ENCODE measurements at regions not wholly inside any gene's neighbourhood (a gene's known extent, or its start where the extent isn't known, plus 50 kb on each side); places are given as distances from the start of the nearest gene placed in this dataset.

DNA sequence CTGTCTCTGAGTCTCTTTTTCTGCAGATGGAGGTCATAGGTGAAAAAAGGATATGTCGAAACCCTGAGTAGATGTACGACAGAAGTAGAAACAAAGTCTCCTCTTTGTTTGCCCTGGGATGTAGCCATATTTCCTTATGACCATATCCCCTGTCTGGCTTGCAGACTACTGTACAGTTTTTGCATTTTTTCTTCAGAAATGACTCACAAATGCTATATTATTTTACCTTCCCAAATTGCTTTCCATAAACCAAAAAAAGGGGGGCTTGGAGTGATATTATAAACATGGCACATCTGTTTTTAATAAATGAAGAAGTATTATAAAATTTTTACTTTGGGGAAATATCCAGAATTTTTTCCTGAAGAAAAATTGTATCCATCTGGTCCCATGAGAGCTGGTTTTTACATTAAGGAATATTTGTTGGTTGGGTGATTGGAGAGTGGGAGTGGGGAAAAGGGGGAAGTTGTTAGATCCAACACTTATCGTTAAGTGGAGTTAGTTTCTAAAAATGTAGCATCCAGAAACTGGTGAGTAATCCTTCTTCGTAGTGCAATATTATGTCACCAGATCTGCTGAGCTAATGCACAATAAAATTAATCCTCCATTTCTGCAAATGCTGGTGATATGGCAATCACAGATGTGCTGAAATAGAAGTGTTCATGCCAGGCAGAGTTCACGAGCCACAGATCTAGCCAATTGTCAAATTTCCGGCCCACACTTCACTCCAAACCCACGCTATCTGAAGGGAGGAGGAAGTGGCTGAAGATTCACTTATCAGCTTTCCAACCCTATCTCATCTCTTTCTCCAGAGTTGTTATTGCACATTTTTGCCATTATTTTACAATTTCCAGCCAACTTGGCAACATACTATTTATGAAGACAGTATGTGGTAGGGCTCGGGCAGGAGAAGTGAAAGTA is 313.6 kb upstream of the ATP11B start:
- H3K4me3 Mint-ChIP-seq, result no peak overlapping the region
- H3K9me3 Mint-ChIP-seq, result no peaks in the 10 kb centered on the region
- DNase-seq, result no peak
- H3K27me3 Mint-ChIP-seq, result no peaks in the 10 kb centered on the region
- ChIA-PET POLR2A (no interaction called here), CTCF (no interaction called here)
- no peaks in the 10 kb centered on the region for H3K4me1 Mint-ChIP-seq
- no peaks in the 10 kb centered on the region for H3K36me3 Mint-ChIP-seq (ENCODE audit: low read depth)
- H3K27ac Mint-ChIP-seq, result no peak overlapping the region

GRCh38 chr3:182482705-182483104 is 310.6 kb upstream of the ATP11B start:
- ChIA-PET POLR2A (no interaction called here), CTCF (no interaction called here)
- no peak for DNase-seq

GRCh38 chr3:182484682-182485081 is 308.6 kb upstream of the ATP11B start:
- Mint-ChIP-seq H3K36me3 (ENCODE audit: low read depth) (no peaks in the 10 kb centered on the region), H3K27me3 (no peaks in the 10 kb centered on the region), H3K9me3 (no peaks in the 10 kb centered on the region), H3K4me3 (no peak overlapping the region), H3K27ac (no peak overlapping the region), H3K4me1 (no peaks in the 10 kb centered on the region)
- ChIA-PET POLR2A (no interaction called here), CTCF (no interaction called here)
- DNase-seq, result no peak

More at GRCh38 chr3:182482705-182483104, 310.6 kb upstream of the ATP11B start:
- no peak overlapping the region for H3K4me3 Mint-ChIP-seq
- H3K36me3 Mint-ChIP-seq (ENCODE audit: low read depth), result no peaks in the 10 kb centered on the region
- no peak overlapping the region for H3K27ac Mint-ChIP-seq
- H3K4me1 Mint-ChIP-seq, result no peaks in the 10 kb centered on the region
- no peaks in the 10 kb centered on the region for H3K9me3 Mint-ChIP-seq
- H3K27me3 Mint-ChIP-seq, result no peaks in the 10 kb centered on the region

- CTCF ChIA-PET, result no interaction called here
These were observed 308.0 kb upstream of the ATP11B start for GRCh38 chr3:182485301-182485700.

GRCh38 chr3:182486463-182486862 is 306.8 kb upstream of the ATP11B start:
- H3K9me3 Mint-ChIP-seq, result no peaks in the 10 kb centered on the region
- no peak overlapping the region for H3K27ac Mint-ChIP-seq
- ChIA-PET POLR2A (no interaction called here), CTCF (no interaction called here)
- no peak for DNase-seq
- H3K4me3 Mint-ChIP-seq, result no peak overlapping the region
- H3K36me3 Mint-ChIP-seq (ENCODE audit: low read depth), result no peaks in the 10 kb centered on the region
- no peaks in the 10 kb centered on the region for H3K4me1 Mint-ChIP-seq
- no peaks in the 10 kb centered on the region for H3K27me3 Mint-ChIP-seq

More at GRCh38 chr3:182485301-182485700, 308.0 kb upstream of the ATP11B start:
- Mint-ChIP-seq H3K4me3 (no peak overlapping the region), H3K9me3 (no peaks in the 10 kb centered on the region), H3K4me1 (no peaks in the 10 kb centered on the region), H3K27ac (no peak overlapping the region), H3K27me3 (no peaks in the 10 kb centered on the region), H3K36me3 (ENCODE audit: low read depth) (no peaks in the 10 kb centered on the region)
- no peak for DNase-seq
- POLR2A ChIA-PET, result no interaction called here

DNA sequence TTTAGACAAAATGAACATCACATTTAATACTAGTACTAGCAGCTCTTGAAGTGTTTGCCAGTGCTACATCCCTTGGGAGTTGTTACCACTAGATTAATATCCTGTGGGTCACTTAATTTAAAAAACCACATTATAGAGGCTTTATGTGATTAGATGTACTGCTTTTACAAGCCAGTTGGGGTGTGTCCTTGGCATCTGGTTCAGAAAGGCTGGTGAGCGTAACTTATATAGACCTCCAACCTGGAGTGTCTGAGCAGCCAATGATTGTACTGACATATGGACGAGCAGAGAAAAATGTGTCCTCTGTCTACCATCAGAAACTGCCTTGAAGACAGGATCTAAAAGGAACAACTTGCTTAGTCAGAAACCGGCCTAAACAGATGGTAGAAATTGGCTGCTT is 306.2 kb upstream of the ATP11B start:
- H3K27ac Mint-ChIP-seq, result no peak overlapping the region
- H3K27me3 Mint-ChIP-seq, result no peaks in the 10 kb centered on the region
- DNase-seq, result no peak
- POLR2A ChIA-PET, result no interaction called here
- H3K4me1 Mint-ChIP-seq, result no peaks in the 10 kb centered on the region
- CTCF ChIA-PET, result no interaction called here
- no peaks in the 10 kb centered on the region for H3K36me3 Mint-ChIP-seq (ENCODE audit: low read depth)
- H3K4me3 Mint-ChIP-seq, result no peak overlapping the region
- H3K9me3 Mint-ChIP-seq, result no peaks in the 10 kb centered on the region

- ChIA-PET POLR2A (no interaction called here), CTCF (no interaction called here)
- Mint-ChIP-seq H3K27ac (no peak overlapping the region), H3K36me3 (ENCODE audit: low read depth) (no peaks in the 10 kb centered on the region), H3K4me1 (no peaks in the 10 kb centered on the region), H3K4me3 (no peak overlapping the region), H3K27me3 (no peaks in the 10 kb centered on the region), H3K9me3 (no peaks in the 10 kb centered on the region)
- DNase-seq, result no peak
These were observed 305.7 kb upstream of the ATP11B start for GRCh38 chr3:182487611-182488010.

DNA sequence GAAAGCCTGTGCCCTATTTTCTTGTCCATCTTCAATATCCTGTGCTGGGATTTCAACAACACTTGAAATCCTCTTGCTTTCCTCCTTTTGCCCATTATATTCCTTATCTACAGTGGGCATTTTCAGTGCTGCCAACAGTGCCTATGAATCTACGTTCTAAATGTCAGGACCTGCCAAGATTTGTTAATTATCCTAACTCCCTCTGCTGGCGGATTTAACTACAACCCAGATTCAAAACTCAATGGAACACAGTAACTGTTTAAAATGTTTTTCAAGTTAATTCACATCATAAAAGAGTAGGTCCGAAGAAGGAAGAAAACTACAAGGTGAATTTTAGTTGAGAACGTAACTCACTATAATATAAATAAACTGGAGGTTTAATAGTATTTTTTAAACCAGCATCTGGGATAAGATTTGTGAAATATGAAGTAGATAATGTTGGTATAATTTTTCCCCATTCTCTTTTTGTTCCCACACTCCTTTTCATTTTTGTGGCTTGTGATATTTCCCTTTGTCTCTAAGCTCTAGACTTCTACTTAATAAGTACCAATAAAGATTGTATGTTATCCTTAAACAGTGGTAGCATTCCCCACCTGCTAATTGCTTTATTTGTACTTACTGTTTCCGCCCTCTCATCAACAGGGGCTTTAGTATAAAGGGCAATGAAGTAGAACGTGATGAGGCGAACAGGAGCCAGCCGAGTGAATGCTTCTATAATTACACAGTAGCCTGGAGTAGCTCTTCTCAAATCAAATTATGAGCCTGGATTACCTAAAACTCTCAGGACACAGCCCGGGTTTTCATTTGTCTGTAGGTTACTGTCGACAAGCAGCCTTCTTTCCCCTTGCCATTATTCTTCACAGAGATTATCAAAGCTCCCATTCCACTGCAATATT is 302.5 kb upstream of the ATP11B start:
- no peak overlapping the region for H3K27ac Mint-ChIP-seq
- ChIA-PET CTCF (no interaction called here), POLR2A (no interaction called here)
- no peak overlapping the region for H3K4me3 Mint-ChIP-seq
- no peaks in the 10 kb centered on the region for H3K4me1 Mint-ChIP-seq
- no peaks in the 10 kb centered on the region for H3K27me3 Mint-ChIP-seq
- H3K36me3 Mint-ChIP-seq (ENCODE audit: low read depth), result no peaks in the 10 kb centered on the region
- H3K9me3 Mint-ChIP-seq, result no peaks in the 10 kb centered on the region
- peak; percentile 8 for DNase-seq

GRCh38 chr3:182491577-182491976 is 301.7 kb upstream of the ATP11B start:
- Mint-ChIP-seq H3K9me3 (no peaks in the 10 kb centered on the region), H3K36me3 (ENCODE audit: low read depth) (no peaks in the 10 kb centered on the region), H3K4me1 (no peaks in the 10 kb centered on the region), H3K27ac (no peak overlapping the region), H3K27me3 (no peaks in the 10 kb centered on the region), H3K4me3 (no peak overlapping the region)
- CTCF ChIA-PET, result no interaction called here
- DNase-seq, result no peak
- POLR2A ChIA-PET, result no interaction called here

GRCh38 chr3:182492536-182492935 is 300.8 kb upstream of the ATP11B start:
- H3K4me1 Mint-ChIP-seq, result no peaks in the 10 kb centered on the region
- H3K36me3 Mint-ChIP-seq (ENCODE audit: low read depth), result no peaks in the 10 kb centered on the region
- H3K27ac Mint-ChIP-seq, result no peak overlapping the region
- no peaks in the 10 kb centered on the region for H3K27me3 Mint-ChIP-seq
- no peak overlapping the region for H3K4me3 Mint-ChIP-seq
- no peaks in the 10 kb centered on the region for H3K9me3 Mint-ChIP-seq
- POLR2A ChIA-PET, result no interaction called here
- CTCF ChIA-PET, result interaction anchor here (0.6 kb wide), 1 partner anchor 732 kb away, joined by 4 read pairs; no protein-coding TSS in a partner anchor
- DNase-seq, result no peak

DNA sequence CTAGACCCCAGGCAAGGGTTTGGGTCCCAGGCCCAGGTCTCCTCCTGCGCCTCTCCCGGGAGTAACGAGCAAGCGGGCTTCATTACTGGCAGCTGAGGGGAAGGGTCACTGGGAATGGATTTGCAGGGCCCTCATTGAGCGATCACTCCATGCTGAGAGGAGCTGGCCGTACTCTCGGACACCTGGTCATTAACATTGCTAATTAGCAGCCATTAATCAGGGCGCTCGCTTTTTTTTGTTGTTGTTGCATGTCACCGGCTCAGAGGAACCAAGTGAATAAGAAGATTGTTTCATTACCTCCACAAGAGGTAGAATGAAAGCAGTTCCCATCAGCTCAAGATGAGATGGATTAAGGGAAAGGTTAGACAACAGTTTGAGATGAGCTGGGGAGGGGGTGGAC is 293.0 kb upstream of the ATP11B start:
- DNase-seq, result no peak
- no peaks in the 10 kb centered on the region for H3K9me3 Mint-ChIP-seq
- no peak overlapping the region for H3K4me3 Mint-ChIP-seq
- CTCF ChIA-PET, result no interaction called here
- no peaks in the 10 kb centered on the region for H3K36me3 Mint-ChIP-seq (ENCODE audit: low read depth)
- H3K4me1 Mint-ChIP-seq, result no peaks in the 10 kb centered on the region
- H3K27ac Mint-ChIP-seq, result no peak overlapping the region
- H3K27me3 Mint-ChIP-seq, result no peaks in the 10 kb centered on the region
- POLR2A ChIA-PET, result no interaction called here

DNA sequence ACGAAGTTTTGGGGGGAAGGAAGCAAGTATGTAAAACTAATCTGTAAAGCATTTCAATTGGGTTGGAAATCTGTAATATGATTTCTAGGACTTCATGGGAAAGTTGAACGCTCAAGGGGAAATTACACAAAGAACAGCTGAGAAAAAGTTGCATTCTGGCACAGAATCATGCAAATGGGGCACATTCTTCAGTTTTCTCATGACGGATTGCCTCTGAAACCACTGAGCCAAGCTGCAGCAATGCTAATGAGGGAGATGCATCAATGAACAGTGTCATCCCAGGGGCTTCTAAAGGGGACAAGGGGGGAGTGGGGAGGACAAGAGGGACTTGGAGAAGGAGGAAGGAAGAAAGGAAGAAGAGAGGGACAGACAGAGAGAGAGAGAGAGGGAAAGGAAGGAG is 291.4 kb upstream of the ATP11B start:
- Mint-ChIP-seq H3K27me3 (no peaks in the 10 kb centered on the region), H3K36me3 (ENCODE audit: low read depth) (no peaks in the 10 kb centered on the region), H3K9me3 (no peaks in the 10 kb centered on the region), H3K4me1 (no peaks in the 10 kb centered on the region), H3K4me3 (no peak overlapping the region), H3K27ac (no peak overlapping the region)
- POLR2A ChIA-PET, result no interaction called here
- DNase-seq, result no peak
- CTCF ChIA-PET, result no interaction called here

GRCh38 chr3:182503401-182503800 is 289.9 kb upstream of the ATP11B start:
- no peak for DNase-seq
- ChIA-PET POLR2A (no interaction called here), CTCF (no interaction called here)
- Mint-ChIP-seq H3K36me3 (ENCODE audit: low read depth) (no peaks in the 10 kb centered on the region), H3K4me1 (no peaks in the 10 kb centered on the region), H3K9me3 (no peaks in the 10 kb centered on the region), H3K4me3 (no peak overlapping the region), H3K27ac (no peak overlapping the region), H3K27me3 (no peaks in the 10 kb centered on the region)

All from activated CD4-positive, alpha-beta T cell treated with anti-CD3 and anti-CD28 coated beads, Interleukin-2, amount 10 ng/mL, durations not matched to agents 7 days and 5 days (primary cell).